Ovary (tissue), 3 donors: ENCODE measurements at regions not wholly inside any gene's neighbourhood (a gene's known extent, or its start where the extent isn't known, plus 50 kb on each side); places are given as distances from the start of the nearest gene placed in this dataset.

Experiments used
- POLR2A ChIP-seq: fragments of 450-650 bp; IDR thresholded peaks from one replicate; pipeline ENCODE4 v1.6.1; 2017; ENCODE audit warnings: antibody characterized with exemption, mild to moderate bottlenecking, moderate library complexity
- TF ChIP-seq, protein P1 (sequence below), 3 donors: fragments of 450-650 bp in 2 of 3; fragments of 200-600 bp in 1 of 3; IDR thresholded peaks; one replicate each; pipeline versions ENCODE4 v1.5.1 to v1.8.0; 2016 to 2022; ENCODE audit warnings: antibody characterized with exemption in 3 of 3, mild to moderate bottlenecking in 1 of 3
- donor health status: DM: no; HTN: no; CAD: no.

GRCh38 chr18:59980188-59980637 is 80.4 kb downstream of the PMAIP1 start:
- TF ChIP-seq, protein P1, sequence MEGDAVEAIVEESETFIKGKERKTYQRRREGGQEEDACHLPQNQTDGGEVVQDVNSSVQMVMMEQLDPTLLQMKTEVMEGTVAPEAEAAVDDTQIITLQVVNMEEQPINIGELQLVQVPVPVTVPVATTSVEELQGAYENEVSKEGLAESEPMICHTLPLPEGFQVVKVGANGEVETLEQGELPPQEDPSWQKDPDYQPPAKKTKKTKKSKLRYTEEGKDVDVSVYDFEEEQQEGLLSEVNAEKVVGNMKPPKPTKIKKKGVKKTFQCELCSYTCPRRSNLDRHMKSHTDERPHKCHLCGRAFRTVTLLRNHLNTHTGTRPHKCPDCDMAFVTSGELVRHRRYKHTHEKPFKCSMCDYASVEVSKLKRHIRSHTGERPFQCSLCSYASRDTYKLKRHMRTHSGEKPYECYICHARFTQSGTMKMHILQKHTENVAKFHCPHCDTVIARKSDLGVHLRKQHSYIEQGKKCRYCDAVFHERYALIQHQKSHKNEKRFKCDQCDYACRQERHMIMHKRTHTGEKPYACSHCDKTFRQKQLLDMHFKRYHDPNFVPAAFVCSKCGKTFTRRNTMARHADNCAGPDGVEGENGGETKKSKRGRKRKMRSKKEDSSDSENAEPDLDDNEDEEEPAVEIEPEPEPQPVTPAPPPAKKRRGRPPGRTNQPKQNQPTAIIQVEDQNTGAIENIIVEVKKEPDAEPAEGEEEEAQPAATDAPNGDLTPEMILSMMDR (IDR thresholded peaks at IDR 0.05), result no peak
- no peak for TF ChIP-seq POLR2A
